Myocyte (in vitro differentiated cells): ENCODE measurements at regions not wholly inside any gene's neighbourhood (a gene's known extent, or its start where the extent isn't known, plus 50 kb on each side); places are given as distances from the start of the nearest gene placed in this dataset.

ENCODE experiments used
- DNase-seq: peaks from one replicate; pipeline ENCODE4 v3.0.0-alpha.2; 2012; ENCODE audit warnings: low read depth

- no peak for DNase-seq
These were observed 675.7 kb upstream of the NRXN1 start for GRCh38 chr2:51707625-51708024.

GRCh38 chr2:51706220-51706619 is 674.3 kb upstream of the NRXN1 start:
- peak; percentile 17 for DNase-seq

- DNase-seq: no peak
These were observed 673.5 kb upstream of the NRXN1 start for GRCh38 chr2:51705417-51705816.

GRCh38 chr2:51698021-51698420 is 666.1 kb upstream of the NRXN1 start:
- DNase-seq: no peak

- no peak for DNase-seq
These were observed 665.2 kb upstream of the NRXN1 start for GRCh38 chr2:51697095-51697494.

GRCh38 chr2:51695531-51695930 is 663.6 kb upstream of the NRXN1 start:
- DNase-seq: peak; percentile 7

- no peak for DNase-seq
These were observed 661.7 kb upstream of the NRXN1 start for GRCh38 chr2:51693640-51694039.

GRCh38 chr2:51681854-51682253 is 649.9 kb upstream of the NRXN1 start:
- DNase-seq: no peak

- DNase-seq: no peak
These were observed 641.7 kb upstream of the NRXN1 start for GRCh38 chr2:51673628-51674027.

GRCh38 chr2:51667679-51668078 is 635.7 kb upstream of the NRXN1 start:
- DNase-seq: no peak

GRCh38 chr2:51662187-51662586 is 630.3 kb upstream of the NRXN1 start:
- DNase-seq: no peak

GRCh38 chr2:51657849-51658248 is 625.9 kb upstream of the NRXN1 start:
- DNase-seq: no peak

- DNase-seq: no peak
These were observed 618.8 kb upstream of the NRXN1 start for GRCh38 chr2:51650769-51651168.

- no peak for DNase-seq
These were observed 617.4 kb upstream of the NRXN1 start for GRCh38 chr2:51649366-51649765.

GRCh38 chr2:51638811-51639210 is 606.9 kb upstream of the NRXN1 start:
- no peak for DNase-seq

- DNase-seq: no peak
These were observed 601.1 kb upstream of the NRXN1 start for GRCh38 chr2:51633073-51633472.

- no peak for DNase-seq
These were observed 597.5 kb upstream of the NRXN1 start for GRCh38 chr2:51629406-51629805.

- DNase-seq: no peak
These were observed 597.0 kb upstream of the NRXN1 start for GRCh38 chr2:51628917-51629316.

- DNase-seq: peak; percentile 35
These were observed 593.1 kb upstream of the NRXN1 start for GRCh38 chr2:51624995-51625394.

- no peak for DNase-seq
These were observed 588.9 kb upstream of the NRXN1 start for GRCh38 chr2:51620796-51621195.

- no peak for DNase-seq
These were observed 588.0 kb upstream of the NRXN1 start for GRCh38 chr2:51619961-51620360.

- DNase-seq: no peak
These were observed 580.5 kb upstream of the NRXN1 start for GRCh38 chr2:51612387-51612786.

GRCh38 chr2:51601706-51602105 is 569.8 kb upstream of the NRXN1 start:
- no peak for DNase-seq

- peak; percentile 30 for DNase-seq
These were observed 565.2 kb upstream of the NRXN1 start for GRCh38 chr2:51597086-51597485.
